ENCODE measurements at regions not wholly inside any gene's neighbourhood (a gene's known extent, or its start where the extent isn't known, plus 50 kb on each side); places are given as distances from the start of the nearest gene placed in this dataset.

GRCh38 chr11:112539741-112540140 is 279.1 kb upstream of the PLET1 start:
- CTCF ChIA-PET (ENCODE audit: partially characterized antibody) = interaction anchor here (1.0 to 4.9 kb wide), 2 partner anchors 15 to 86 kb away, joined by 4 to 28 read pairs; no protein-coding TSS in a partner anchor
- H3K23me2 ChIP-seq (ENCODE audit: low read depth, low read length) = no peaks in the 10 kb centered on the region
- no peak overlapping the region for H2BK12ac ChIP-seq (ENCODE audit: low read depth, low read length)

More at GRCh38 chr11:112539741-112540140, 279.1 kb upstream of the PLET1 start:
- no peak overlapping the region for H2AFZ ChIP-seq (ENCODE audit: low read length)
- H2BK20ac ChIP-seq (ENCODE audit: low read length) = no peak overlapping the region
- H2AK5ac ChIP-seq (ENCODE audit: low read depth, low read length) = no peak overlapping the region
- H4K8ac ChIP-seq (ENCODE audit: extremely low read depth, insufficient read depth, low read length) = no peak overlapping the region
- no peak overlapping the region for H3K4me3 ChIP-seq (ENCODE audit: extremely low read depth in 1 of 4, insufficient read depth in 2 of 4, low read depth in 3 of 4, low read length in 4 of 4)
- POLR2A ChIA-PET (ENCODE audit: partially characterized antibody) = no interaction called here
- H2BK5ac ChIP-seq (ENCODE audit: low read depth, low read length) = no peak overlapping the region
- H4K20me1 ChIP-seq (replicated peaks in 1 of 2; ENCODE audit: control insufficient read depth in 1 of 2, insufficient read depth in 2 of 2, low read length in 2 of 2) = no peaks in the 10 kb centered on the region
- TF ChIP-seq HDAC6 (IDR thresholded peaks at IDR 0.05; ENCODE audit: low read depth, low read length) = no peak
- no peaks in the 10 kb centered on the region for H3K79me1 ChIP-seq (ENCODE audit: low read depth, low read length)
- H2BK15ac ChIP-seq (ENCODE audit: low read length) = no peak overlapping the region
- H3K27me3 ChIP-seq (replicated peaks in 1 of 4; ENCODE audit: control insufficient read depth in 3 of 4, extremely low read depth in 1 of 4, insufficient read depth in 3 of 4, low read length in 3 of 4) = no peaks in the 10 kb centered on the region; a peak in 1 of 7 replicates
- H3K79me2 ChIP-seq (ENCODE audit: control insufficient read depth in 1 of 2, insufficient read depth in 2 of 2, low read length in 2 of 2) = no peaks in the 10 kb centered on the region
- DNase-seq (ENCODE audit: low read depth in 1 of 2, low spot score in 2 of 2) (no peak), FAIRE-seq (no peak)
- no peak overlapping the region for H3K14ac ChIP-seq (ENCODE audit: insufficient read length)
- H3K23ac ChIP-seq (ENCODE audit: insufficient read length) = no peak overlapping the region
- no peak overlapping the region for H3K4me2 ChIP-seq (ENCODE audit: insufficient read depth in 1 of 2, low read depth in 2 of 2, low read length in 2 of 2)
- H4K5ac ChIP-seq (ENCODE audit: insufficient read length, low read depth, low read length) = no peak overlapping the region
- H3K18ac ChIP-seq (ENCODE audit: extremely low read depth, low read length) = no peak overlapping the region
- no peaks in the 10 kb centered on the region; a peak in 1 of 7 replicates for H3K4me1 ChIP-seq (replicated peaks in 1 of 4; ENCODE audit: control insufficient read depth in 3 of 4, insufficient read depth in 4 of 4, low read length in 3 of 4)
- H3K9ac ChIP-seq (replicated peaks in 1 of 4; ENCODE audit: extremely low read depth in 1 of 4, low read depth in 3 of 4, low read length in 3 of 4) = no peak overlapping the region
- H4K91ac ChIP-seq (replicated peaks; ENCODE audit: insufficient read length, low read length) = no peak overlapping the region
- H3K9me3 ChIP-seq (ENCODE audit: insufficient read depth in 2 of 2, low read depth in 1 of 2, low read length in 1 of 2) = peaks cover 10% of the 10 kb centered on the region in 2 experiments; a peak in 3 of 4 replicates
- no peak overlapping the region for H3K27ac ChIP-seq (ENCODE audit: low read depth, low read length)
- H3K56ac ChIP-seq (replicated peaks; ENCODE audit: insufficient read length, low read depth, low read length) = no peak overlapping the region
- H3K36me3 ChIP-seq (ENCODE audit: control insufficient read depth in 2 of 4, insufficient read depth in 4 of 4, low read length in 3 of 4) = no peaks in the 10 kb centered on the region
- no peak overlapping the region for H2BK120ac ChIP-seq (replicated peaks; ENCODE audit: low read depth, low read length)
- no peak overlapping the region for H3K4ac ChIP-seq (replicated peaks; ENCODE audit: insufficient read length, low read depth, low read length)
- WGBS, 2 experiments (ENCODE audit: extremely low coverage in 1 of 2, insufficient coverage in 1 of 2, insufficient read length in 1 of 2, insufficient replicate concordance in 2 of 2, low coverage in 1 of 2, low lambda C conversion rate in 2 of 2, missing lambda C conversion rate in 1 of 2) = 91% methylated on average over 6 of the region's 6 CpGs; no CpG with 5 or more reads in 1 of the 2 experiments

Data from H1 (cell line).